Peyer's patch (tissue), 4 donors: ENCODE measurements at regions not wholly inside any gene's neighbourhood (a gene's known extent, or its start where the extent isn't known, plus 50 kb on each side); places are given as distances from the start of the nearest gene placed in this dataset.

ENCODE experiments used
- CTCF ChIP-seq, 6 experiments: fragments of 450-650 bp in 4 of 6; fragments of 200-600 bp in 2 of 6; sonication (generic) in 1 of 6; IDR thresholded peaks; one replicate each; pipeline ENCODE4 v1.5.1; 2017 to 2019; ENCODE audit warnings: antibody characterized with exemption in 6 of 6, mild to moderate bottlenecking in 3 of 6, moderate library complexity in 1 of 6
- POLR2A ChIP-seq, 2 donors: fragments of 450-650 bp; IDR thresholded peaks; one replicate each; pipeline ENCODE4 v1.5.1; 2017; ENCODE audit warnings: antibody characterized with exemption in 2 of 2, mild to moderate bottlenecking in 2 of 2, moderate library complexity in 2 of 2

GRCh38 chrX:40392599-40392998, 188.2 kb upstream of the ATP6AP2 start:
- TF ChIP-seq CTCF (IDR thresholded peaks at IDR 0.05) (no peak), POLR2A (IDR thresholded peaks at IDR 0.05) (no peak)
